ENCODE measurements at regions not wholly inside any gene's neighbourhood (a gene's known extent, or its start where the extent isn't known, plus 50 kb on each side); places are given as distances from the start of the nearest gene placed in this dataset.
"Not testable (repeated sequence)": the region's sequence is repeated elsewhere in the genome, so short reads cannot be mapped to it uniquely, and the experiment has no call there.

DNA sequence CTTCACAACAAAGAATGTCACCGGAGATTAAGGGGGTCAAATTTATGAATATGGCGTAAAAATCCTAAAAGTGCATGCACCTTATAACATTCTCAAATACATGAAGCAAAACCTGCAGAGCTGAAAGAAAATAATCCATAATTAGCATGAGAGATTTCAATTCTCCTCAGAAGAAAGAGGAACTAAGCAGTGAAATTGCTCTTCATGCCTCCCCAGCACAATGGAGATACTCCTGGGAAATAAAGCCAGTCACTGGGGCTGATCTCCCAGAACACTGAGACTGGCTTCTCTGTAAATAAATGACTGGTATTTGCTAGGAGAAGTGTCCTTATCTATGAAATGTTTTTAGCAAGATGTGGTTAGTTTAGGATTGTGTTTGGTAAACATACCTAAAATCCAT is 68.1 kb downstream of the GOLGA6L6 start:
- H3K4me1 ChIP-seq; H3K27me3 ChIP-seq (ENCODE audit: low read depth); H3K4me3 ChIP-seq; in situ Hi-C loops (cut with MboI; ENCODE audit: low sequenced_read_pairs); H3K9me3 ChIP-seq; H3K36me3 ChIP-seq (replicated peaks); DNase-seq (ENCODE audit: low spot score in 2 of 2): not testable (repeated sequence)

DNA sequence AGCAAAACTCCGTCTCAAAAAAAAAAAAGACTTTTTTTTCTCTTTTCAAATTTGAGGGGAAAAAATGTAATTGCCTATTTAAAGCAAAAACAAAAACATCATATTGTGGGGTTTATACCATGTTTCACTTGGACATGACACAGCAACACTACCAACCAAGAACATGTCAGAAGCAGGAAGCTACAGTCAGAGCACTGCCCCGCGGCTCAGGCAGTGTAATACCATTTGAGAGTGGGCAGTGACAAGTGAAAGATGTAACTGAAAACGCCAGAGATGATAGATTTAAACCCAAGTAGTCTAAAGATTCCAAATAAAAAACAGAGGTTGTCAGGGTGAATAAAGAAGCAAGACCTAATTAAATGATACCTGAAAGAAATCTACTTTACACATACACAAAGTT is 68.6 kb downstream of the GOLGA6L6 start:
- in situ Hi-C loops (cut with MboI; ENCODE audit: low sequenced_read_pairs): not testable (repeated sequence)

DNA sequence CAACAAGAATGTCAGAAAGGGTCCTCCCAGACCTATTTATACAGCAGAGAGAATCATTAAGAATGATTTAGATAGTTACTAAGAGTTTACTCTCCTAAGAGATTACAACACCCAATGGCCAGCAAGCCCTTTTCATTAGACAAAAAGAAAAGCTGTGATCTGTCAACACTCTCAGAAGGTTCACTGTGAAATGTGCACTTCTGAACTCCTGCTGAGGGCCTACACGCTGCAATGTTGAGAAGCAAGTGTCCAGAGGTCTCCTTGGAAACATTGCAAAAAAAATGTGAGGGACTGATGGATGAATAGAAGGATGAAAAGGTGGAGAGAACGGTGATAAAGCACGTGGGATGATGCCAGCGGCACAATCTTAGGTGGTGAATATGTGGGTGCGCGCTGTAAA is 70.8 kb downstream of the GOLGA6L6 start:
- H3K36me3 ChIP-seq (replicated peaks); H3K9me3 ChIP-seq; H3K27me3 ChIP-seq (ENCODE audit: low read depth); DNase-seq (ENCODE audit: low spot score in 2 of 2); in situ Hi-C loops (cut with MboI; ENCODE audit: low sequenced_read_pairs); H3K4me1 ChIP-seq; H3K4me3 ChIP-seq: not testable (repeated sequence)

More for the DNA sequence above, 68.6 kb downstream of the GOLGA6L6 start:
- not testable (repeated sequence) for H3K27me3 ChIP-seq (ENCODE audit: low read depth); DNase-seq (ENCODE audit: low spot score in 2 of 2); H3K36me3 ChIP-seq (replicated peaks); H3K4me1 ChIP-seq; H3K4me3 ChIP-seq; H3K9me3 ChIP-seq

DNA sequence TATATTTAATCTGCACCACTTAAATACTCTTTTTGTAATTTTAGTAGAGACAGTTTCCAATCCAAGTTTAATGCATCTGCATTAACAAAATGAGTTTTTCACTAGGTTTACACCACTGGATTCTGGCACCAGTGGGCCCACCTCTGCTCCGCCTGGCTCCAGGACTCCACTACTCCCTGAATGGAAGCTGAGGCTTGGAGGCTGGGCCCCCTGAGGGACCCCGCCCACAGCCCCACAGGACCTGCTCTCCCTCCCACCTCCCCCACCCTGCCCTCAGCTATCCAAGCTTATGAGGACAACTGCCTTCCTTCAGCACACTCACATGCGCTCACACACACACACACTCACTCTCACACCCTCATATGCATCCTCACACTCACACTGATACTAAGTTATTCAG is 100.5 kb downstream of the GOLGA6L6 start:
- H3K27me3 ChIP-seq (ENCODE audit: low read depth); H3K4me1 ChIP-seq; DNase-seq (ENCODE audit: low spot score in 2 of 2); in situ Hi-C loops (cut with MboI; ENCODE audit: low sequenced_read_pairs); H3K9me3 ChIP-seq; H3K36me3 ChIP-seq (replicated peaks); H3K4me3 ChIP-seq: not testable (repeated sequence)

DNA sequence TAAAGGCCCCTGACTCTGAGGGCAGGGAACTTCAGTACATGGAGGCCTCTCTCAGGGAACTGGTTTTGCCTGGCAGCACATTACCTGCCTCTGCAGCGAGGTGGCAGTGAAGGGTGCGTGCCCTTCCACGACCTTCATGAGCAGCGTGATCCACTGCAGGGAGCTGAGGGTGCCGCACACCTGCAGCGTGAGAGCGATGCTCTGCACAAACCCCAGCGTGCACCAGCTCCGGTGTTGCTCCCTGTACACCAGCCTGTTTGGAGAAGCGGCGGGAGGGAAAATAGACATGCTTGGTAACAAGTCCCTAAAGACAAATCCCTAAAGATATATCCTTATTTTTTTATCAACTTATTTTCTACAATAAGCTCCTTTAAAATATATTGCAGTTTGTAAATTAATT is 101.2 kb downstream of the GOLGA6L6 start:
- H3K4me1 ChIP-seq; H3K27me3 ChIP-seq (ENCODE audit: low read depth); H3K4me3 ChIP-seq; H3K9me3 ChIP-seq; DNase-seq (ENCODE audit: low spot score in 2 of 2); H3K36me3 ChIP-seq (replicated peaks); in situ Hi-C loops (cut with MboI; ENCODE audit: low sequenced_read_pairs): not testable (repeated sequence)

DNA sequence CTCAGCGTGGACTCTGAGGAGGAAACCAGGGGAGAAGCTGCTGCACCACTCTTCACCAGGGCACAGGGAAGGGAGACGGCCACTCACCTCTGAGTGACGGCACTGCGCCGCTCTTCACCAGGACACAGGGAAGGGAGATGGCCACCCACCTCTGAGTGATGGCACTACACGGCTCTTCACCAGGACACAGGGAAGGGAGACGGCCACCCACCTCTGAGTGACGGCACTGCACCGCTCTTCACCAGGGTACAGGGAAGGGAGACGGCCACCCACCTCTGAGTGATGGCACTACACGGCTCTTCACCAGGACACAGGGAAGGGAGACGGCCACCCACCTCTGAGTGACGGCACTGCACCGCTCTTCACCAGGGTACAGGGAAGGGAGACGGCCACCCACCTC is 102.5 kb downstream of the GOLGA6L6 start:
- H3K4me3 ChIP-seq; H3K9me3 ChIP-seq; H3K36me3 ChIP-seq (replicated peaks); H3K4me1 ChIP-seq; DNase-seq (ENCODE audit: low spot score in 2 of 2); in situ Hi-C loops (cut with MboI; ENCODE audit: low sequenced_read_pairs); H3K27me3 ChIP-seq (ENCODE audit: low read depth): not testable (repeated sequence)

DNA sequence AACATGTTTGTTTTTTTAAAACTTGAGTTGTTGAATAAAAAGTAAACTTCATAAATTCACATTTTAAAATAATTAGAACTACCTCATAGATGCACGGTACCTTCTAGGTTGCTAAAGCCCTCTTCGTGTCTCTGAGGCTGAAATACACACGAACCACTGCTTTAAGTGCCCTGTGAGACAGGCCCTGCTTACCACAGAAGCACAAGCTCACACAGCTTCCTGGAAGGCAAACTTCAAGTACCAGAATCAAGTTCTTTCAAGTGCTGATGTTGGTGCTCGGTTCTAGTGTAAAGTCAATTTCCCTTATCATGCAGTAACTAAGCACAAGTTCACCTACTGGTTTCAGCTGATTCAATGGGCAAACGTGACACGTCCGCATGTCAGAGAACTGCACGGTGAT is 103.3 kb downstream of the GOLGA6L6 start:
- H3K36me3 ChIP-seq (replicated peaks); in situ Hi-C loops (cut with MboI; ENCODE audit: low sequenced_read_pairs): not testable (repeated sequence)

DNA sequence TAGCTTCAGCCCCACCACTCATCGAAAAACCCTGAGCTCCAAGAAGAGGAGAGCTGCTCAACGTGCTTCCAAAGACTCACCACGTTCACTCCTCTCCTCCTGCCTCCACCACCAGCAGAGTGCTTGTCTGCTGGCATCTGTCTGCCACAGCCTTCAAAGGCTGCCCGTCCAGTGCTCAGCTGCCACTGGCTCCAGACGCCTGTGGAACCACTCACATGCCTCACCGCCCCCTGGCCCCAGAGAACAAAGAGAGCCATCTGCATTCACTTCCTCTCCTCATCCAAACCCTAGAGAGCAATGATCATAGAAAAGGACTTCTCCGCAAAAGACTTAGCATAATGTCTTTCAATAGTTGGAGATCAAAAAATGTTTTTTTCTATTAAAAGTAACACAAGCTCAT is 108.1 kb downstream of the GOLGA6L6 start:
- DNase-seq (ENCODE audit: low spot score in 2 of 2); H3K9me3 ChIP-seq; H3K36me3 ChIP-seq (replicated peaks); H3K4me1 ChIP-seq; in situ Hi-C loops (cut with MboI; ENCODE audit: low sequenced_read_pairs); H3K4me3 ChIP-seq; H3K27me3 ChIP-seq (ENCODE audit: low read depth): not testable (repeated sequence)

More for the DNA sequence above, 103.3 kb downstream of the GOLGA6L6 start:
- H3K4me3 ChIP-seq; H3K9me3 ChIP-seq; H3K4me1 ChIP-seq; H3K27me3 ChIP-seq (ENCODE audit: low read depth); DNase-seq (ENCODE audit: low spot score in 2 of 2): not testable (repeated sequence)

DNA sequence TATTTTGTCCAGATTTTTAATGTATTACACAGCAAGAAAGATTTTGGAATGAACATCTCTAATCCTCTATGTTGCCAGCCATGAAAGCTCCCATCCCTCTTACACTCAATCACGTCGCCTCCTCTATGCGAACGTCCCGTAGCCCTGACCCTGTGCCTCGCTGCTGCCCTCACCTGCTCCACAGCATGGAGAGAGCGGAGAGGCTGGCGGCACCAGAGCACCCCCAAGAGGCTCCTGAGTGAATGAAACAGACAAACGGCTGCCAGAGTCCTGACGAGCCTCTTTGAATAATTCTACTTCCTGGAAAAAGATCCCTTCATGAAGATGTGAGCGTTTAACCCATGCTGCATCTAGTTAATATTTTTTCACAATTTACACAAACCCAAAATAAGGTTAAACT is 111.1 kb downstream of the GOLGA6L6 start:
- in situ Hi-C loops (cut with MboI; ENCODE audit: low sequenced_read_pairs); H3K4me3 ChIP-seq; DNase-seq (ENCODE audit: low spot score in 2 of 2); H3K36me3 ChIP-seq (replicated peaks); H3K9me3 ChIP-seq; H3K4me1 ChIP-seq; H3K27me3 ChIP-seq (ENCODE audit: low read depth): not testable (repeated sequence)

DNA sequence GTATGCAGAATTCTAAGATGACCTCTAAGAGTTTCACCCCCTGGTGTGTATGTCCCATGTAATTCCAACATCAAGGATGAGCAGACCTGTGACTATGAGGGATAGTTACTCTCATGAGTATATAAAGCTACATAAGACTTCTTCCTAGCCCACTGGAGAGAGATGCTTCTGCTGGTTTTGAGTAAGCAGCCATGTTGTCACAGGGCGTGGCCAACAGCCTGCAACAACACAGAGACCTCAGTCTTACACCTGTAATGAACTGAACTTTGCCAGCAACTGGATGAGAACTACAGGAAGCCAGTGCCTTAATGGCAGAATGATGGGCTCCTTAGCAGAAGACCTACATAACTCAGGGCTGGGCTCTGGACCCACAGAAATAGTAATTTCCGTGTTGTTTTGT is 120.9 kb downstream of the GOLGA6L6 start:
- DNase-seq (ENCODE audit: low spot score in 2 of 2); H3K36me3 ChIP-seq (replicated peaks); H3K4me1 ChIP-seq; H3K4me3 ChIP-seq; H3K27me3 ChIP-seq (ENCODE audit: low read depth); in situ Hi-C loops (cut with MboI; ENCODE audit: low sequenced_read_pairs): not testable (repeated sequence)
- peaks cover 24% of the 10 kb centered on the region for H3K9me3 ChIP-seq

DNA sequence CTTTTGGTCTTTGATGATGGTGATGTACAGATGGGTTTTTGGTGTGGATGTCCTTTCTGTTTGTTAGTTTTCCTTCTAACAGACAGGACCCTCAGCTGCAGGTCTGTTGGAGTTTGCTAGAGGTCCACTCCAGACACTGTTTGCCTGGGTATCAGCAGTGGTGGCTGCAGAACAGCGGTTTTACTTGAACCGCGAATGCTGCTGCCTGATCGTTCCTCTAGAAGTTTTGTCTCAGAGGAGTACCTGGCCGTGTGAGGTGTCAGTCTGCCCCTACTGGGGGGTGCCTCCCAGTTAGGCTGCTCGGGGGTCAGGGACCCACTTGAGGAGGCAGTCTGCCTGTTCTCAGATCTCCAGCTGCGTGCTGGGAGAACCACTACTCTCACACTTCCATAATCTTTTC is 125.0 kb downstream of the GOLGA6L6 start:
- H3K9me3 ChIP-seq: peaks cover 34% of the 10 kb centered on the region
- H3K27me3 ChIP-seq (ENCODE audit: low read depth); DNase-seq (ENCODE audit: low spot score in 2 of 2); H3K36me3 ChIP-seq (replicated peaks); in situ Hi-C loops (cut with MboI; ENCODE audit: low sequenced_read_pairs); H3K4me3 ChIP-seq; H3K4me1 ChIP-seq: not testable (repeated sequence)

DNA sequence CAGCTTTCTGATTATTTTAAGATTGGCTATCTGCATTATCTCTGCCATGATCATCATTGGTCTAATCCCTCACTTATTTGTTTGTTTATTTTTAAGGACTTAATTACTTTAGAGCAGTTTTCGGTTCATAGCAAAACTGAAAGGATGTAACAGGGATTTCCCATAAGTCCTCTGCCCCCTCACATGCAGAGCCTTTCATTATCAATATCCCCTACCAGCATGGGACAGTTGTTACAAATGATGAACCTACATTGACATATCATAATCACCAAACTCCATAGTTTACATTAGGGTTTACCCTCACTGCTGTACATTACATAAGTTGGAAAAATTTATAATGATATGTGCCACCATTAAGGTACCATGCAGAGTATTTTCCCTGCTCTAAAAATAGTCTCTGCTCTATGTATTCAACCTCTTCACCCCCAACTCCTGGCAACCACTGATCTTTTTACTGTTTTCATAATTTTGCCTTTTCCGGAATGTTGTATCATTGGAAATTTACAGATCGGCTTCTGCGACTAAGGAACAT is 131.9 kb downstream of the GOLGA6L6 start:
- H3K4me3 ChIP-seq; in situ Hi-C loops (cut with MboI; ENCODE audit: low sequenced_read_pairs); DNase-seq (ENCODE audit: low spot score in 2 of 2): not testable (repeated sequence)

DNA sequence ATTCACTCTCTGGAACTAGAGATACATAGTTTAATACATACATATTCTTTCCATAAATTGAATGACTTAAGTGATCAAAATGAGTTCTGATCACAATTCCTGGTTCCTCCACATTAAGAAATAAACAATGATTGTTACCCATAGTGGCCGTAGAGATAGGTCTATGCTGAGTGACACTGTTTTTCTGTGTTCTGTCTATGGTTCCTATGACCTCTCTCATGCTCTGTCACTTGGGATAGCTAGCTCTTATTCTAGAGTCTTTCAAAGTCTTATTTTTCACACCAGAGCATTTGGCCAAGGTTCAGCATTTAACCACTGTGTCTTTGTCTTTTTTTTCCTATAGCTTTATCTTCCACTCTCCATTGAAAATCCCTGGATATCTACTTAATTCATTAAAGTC is 132.4 kb downstream of the GOLGA6L6 start:
- DNase-seq (ENCODE audit: low spot score in 2 of 2): no peak
- Histone ChIP-seq H3K4me3 (no peak overlapping the region), H3K4me1 (no peaks in the 10 kb centered on the region), H3K27me3 (ENCODE audit: low read depth) (no peaks in the 10 kb centered on the region), H3K9me3 (peaks cover 27% of the 10 kb centered on the region), H3K36me3 (replicated peaks) (no peaks in the 10 kb centered on the region)
- in situ Hi-C loops (cut with MboI; ENCODE audit: low sequenced_read_pairs): no loop called here

More for the DNA sequence above, 131.9 kb downstream of the GOLGA6L6 start:
- H3K9me3 ChIP-seq: peaks cover 29% of the 10 kb centered on the region
- H3K4me1 ChIP-seq; H3K27me3 ChIP-seq (ENCODE audit: low read depth); H3K36me3 ChIP-seq (replicated peaks): not testable (repeated sequence)

DNA sequence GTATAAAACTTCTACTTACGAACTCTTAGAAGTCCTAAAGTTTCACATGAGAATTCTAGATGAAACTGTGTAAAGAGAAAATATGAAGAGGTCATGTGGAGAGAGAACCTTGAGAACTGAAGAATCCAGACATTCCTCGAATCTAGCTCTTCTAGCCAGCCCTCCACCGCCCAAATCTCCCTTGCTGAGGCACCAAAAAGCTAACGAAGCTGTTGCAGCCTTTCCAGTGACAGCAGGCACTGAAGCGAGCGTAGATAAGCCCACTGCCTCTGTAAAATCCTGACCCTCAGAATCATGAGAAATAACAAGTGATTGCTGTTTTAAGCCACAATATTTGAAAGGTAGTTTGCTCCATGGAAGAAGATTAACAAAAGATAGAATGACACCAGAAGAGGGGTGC is 134.0 kb downstream of the GOLGA6L6 start:
- no peaks in the 10 kb centered on the region for H3K36me3 ChIP-seq (replicated peaks)
- peaks cover 21% of the 10 kb centered on the region for H3K9me3 ChIP-seq
- in situ Hi-C loops (cut with MboI; ENCODE audit: low sequenced_read_pairs): no loop called here
- no peak overlapping the region for H3K4me3 ChIP-seq
- no peaks in the 10 kb centered on the region for H3K27me3 ChIP-seq (ENCODE audit: low read depth)
- DNase-seq (ENCODE audit: low spot score in 2 of 2): no peak
- H3K4me1 ChIP-seq: no peaks in the 10 kb centered on the region

DNA sequence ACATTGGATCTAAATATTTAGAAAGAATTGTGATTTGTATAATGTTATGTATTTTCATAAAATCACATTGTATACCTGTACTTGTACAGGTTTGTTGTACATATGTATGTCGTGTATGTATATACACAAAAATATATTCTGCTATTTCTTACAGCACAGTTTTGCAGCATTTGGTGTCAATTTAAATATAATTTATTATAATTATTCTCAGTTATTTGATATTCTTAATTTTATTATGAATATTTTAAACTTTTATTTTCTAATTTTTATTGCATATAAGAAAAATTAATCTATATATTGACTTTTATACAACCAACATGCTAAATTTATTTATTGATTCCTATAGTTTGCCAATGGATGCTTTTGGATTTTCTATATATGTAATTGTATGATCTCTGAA is 137.0 kb downstream of the GOLGA6L6 start:
- H3K4me3 ChIP-seq; in situ Hi-C loops (cut with MboI; ENCODE audit: low sequenced_read_pairs); DNase-seq (ENCODE audit: low spot score in 2 of 2); H3K36me3 ChIP-seq (replicated peaks); H3K27me3 ChIP-seq (ENCODE audit: low read depth); H3K4me1 ChIP-seq: not testable (repeated sequence)
- peaks cover 11% of the 10 kb centered on the region for H3K9me3 ChIP-seq
